ENCODE measurements at regions not wholly inside any gene's neighbourhood (a gene's known extent, or its start where the extent isn't known, plus 50 kb on each side); places are given as distances from the start of the nearest gene placed in this dataset.

- Histone ChIP-seq H3K36me3 (ENCODE audit: low read depth, missing control alignments) (no peaks in the 10 kb centered on the region), H3K27me3 (no peaks in the 10 kb centered on the region), H3K4me3 (no peak overlapping the region), H3K27ac (no peak overlapping the region), H3K9me3 (no peaks in the 10 kb centered on the region), H3K4me1 (no peaks in the 10 kb centered on the region)
- no peak for TF ChIP-seq CTCF (IDR thresholded peaks at IDR 0.05)
- no peak for TF ChIP-seq POLR2A (IDR thresholded peaks at IDR 0.05)
- no peak for DNase-seq
- intact Hi-C loops (cut with DNase I; ENCODE audit: low total_unique reads): no loop called here
Measured at GRCh38 chr4:115770046-115770543, 656.7 kb upstream of the NDST4 start.

- Histone ChIP-seq H3K9me3 (no peaks in the 10 kb centered on the region), H3K4me3 (no peak overlapping the region), H3K27me3 (no peaks in the 10 kb centered on the region), H3K27ac (no peak overlapping the region), H3K36me3 (ENCODE audit: low read depth, missing control alignments) (no peaks in the 10 kb centered on the region), H3K4me1 (no peaks in the 10 kb centered on the region)
- no peak for TF ChIP-seq CTCF (IDR thresholded peaks at IDR 0.05)
- TF ChIP-seq POLR2A (IDR thresholded peaks at IDR 0.05): no peak
- no peak for DNase-seq
- intact Hi-C loops (cut with DNase I; ENCODE audit: low total_unique reads): no loop called here
Measured at GRCh38 chr4:115769396-115769795, 656.0 kb upstream of the NDST4 start.

DNA sequence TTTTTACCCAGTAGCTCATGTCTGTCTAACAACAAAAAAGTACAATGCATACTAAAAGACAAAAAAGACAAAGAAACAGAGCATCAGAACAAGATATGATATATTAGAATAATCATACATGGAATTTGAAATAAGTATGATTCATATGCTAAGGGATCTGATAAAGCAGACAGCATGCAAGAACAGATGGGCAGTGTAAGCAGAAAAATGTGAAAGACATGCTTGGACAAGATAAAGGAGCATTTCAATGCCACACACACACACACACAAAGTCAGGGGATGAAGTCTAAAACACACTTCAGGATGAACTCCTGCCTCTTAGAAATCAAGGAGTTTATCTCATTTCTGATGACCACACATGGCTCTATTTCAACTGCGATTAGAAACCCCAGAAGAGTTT is 649.6 kb upstream of the NDST4 start:
- no peak for TF ChIP-seq CTCF (IDR thresholded peaks at IDR 0.05)
- TF ChIP-seq POLR2A (IDR thresholded peaks at IDR 0.05): no peak
- Histone ChIP-seq H3K27me3 (no peaks in the 10 kb centered on the region), H3K4me1 (no peaks in the 10 kb centered on the region), H3K9me3 (no peaks in the 10 kb centered on the region), H3K4me3 (no peak overlapping the region), H3K27ac (no peak overlapping the region), H3K36me3 (ENCODE audit: low read depth, missing control alignments) (no peaks in the 10 kb centered on the region)
- 92 to 96% methylated on average over 1 of the region's 1 CpG for WGBS, 2 donors
- no peak for DNase-seq
- intact Hi-C loops (cut with DNase I; ENCODE audit: low total_unique reads): no loop called here

- Histone ChIP-seq H3K4me1 (no peaks in the 10 kb centered on the region), H3K4me3 (no peak overlapping the region), H3K27ac (no peak overlapping the region), H3K27me3 (no peaks in the 10 kb centered on the region), H3K9me3 (no peaks in the 10 kb centered on the region), H3K36me3 (ENCODE audit: low read depth, missing control alignments) (no peaks in the 10 kb centered on the region)
- WGBS, 2 donors: 86 to 94% methylated on average over 2 of the region's 2 CpGs
- no peak for DNase-seq
- intact Hi-C loops (cut with DNase I; ENCODE audit: low total_unique reads): no loop called here
- TF ChIP-seq CTCF (IDR thresholded peaks at IDR 0.05) (no peak), POLR2A (IDR thresholded peaks at IDR 0.05) (no peak)
Measured at GRCh38 chr4:115759231-115759630, 645.8 kb upstream of the NDST4 start.

GRCh38 chr4:115749404-115749803 is 636.0 kb upstream of the NDST4 start:
- no peaks in the 10 kb centered on the region for H3K9me3 ChIP-seq
- TF ChIP-seq POLR2A (IDR thresholded peaks at IDR 0.05) (no peak), CTCF (IDR thresholded peaks at IDR 0.05) (no peak)
- no peak overlapping the region for H3K27ac ChIP-seq
- intact Hi-C loops (cut with DNase I; ENCODE audit: low total_unique reads): no loop called here
- H3K4me3 ChIP-seq: no peak overlapping the region
- H3K4me1 ChIP-seq: no peaks in the 10 kb centered on the region
- no peaks in the 10 kb centered on the region for H3K36me3 ChIP-seq (ENCODE audit: low read depth, missing control alignments)
- no peaks in the 10 kb centered on the region for H3K27me3 ChIP-seq
- DNase-seq: no peak
